Upper lobe of left lung (tissue), 4 donors: ENCODE measurements at regions not wholly inside any gene's neighbourhood (a gene's known extent, or its start where the extent isn't known, plus 50 kb on each side); places are given as distances from the start of the nearest gene placed in this dataset.

Experiments
- POLR2A ChIP-seq, 4 donors: fragments of 450-650 bp; IDR thresholded peaks; one replicate each; pipeline ENCODE4 v1.5.1; 2016 to 2017; ENCODE audit warnings: antibody characterized with exemption in 4 of 4, mild to moderate bottlenecking in 2 of 4
- POLR2AphosphoS5 ChIP-seq, 2 donors: sonication (generic); formaldehyde crosslinking; IDR thresholded peaks; one replicate each; pipeline ENCODE4 v1.5.1; 2017; ENCODE audit warnings: antibody characterized with exemption in 2 of 2
- TF ChIP-seq, protein P1 (sequence below), 6 experiments: fragments of 450-650 bp in 4 of 6; fragments of 200-600 bp in 2 of 6; sonication (generic) in 2 of 6; IDR thresholded peaks; one replicate each; pipeline ENCODE4 v1.5.1; 2016 to 2019; ENCODE audit warnings: antibody characterized with exemption in 6 of 6

DNA sequence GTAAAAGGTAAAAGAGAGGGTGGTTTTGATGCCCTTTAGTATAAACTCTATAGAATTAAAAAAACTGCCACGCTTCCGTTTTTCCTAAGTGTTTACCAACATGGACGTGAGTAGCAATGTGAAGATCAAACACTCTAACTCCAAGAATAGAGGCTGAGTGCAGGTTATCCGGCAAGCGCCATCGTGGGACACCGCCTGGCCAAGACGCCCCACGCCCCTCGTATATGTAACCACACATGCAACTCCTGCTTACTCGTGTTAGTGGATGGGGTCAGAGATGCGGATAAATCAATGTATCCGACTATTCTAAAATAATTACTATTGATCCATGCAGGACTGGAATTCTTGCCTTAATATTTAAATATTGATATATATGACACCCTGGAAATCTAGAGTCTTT lies 741.3 kb downstream of the GALR1 start:
- no peak for TF ChIP-seq POLR2A (IDR thresholded peaks at IDR 0.05)
- TF ChIP-seq POLR2AphosphoS5 (IDR thresholded peaks at IDR 0.05) = no peak
- TF ChIP-seq, protein P1, sequence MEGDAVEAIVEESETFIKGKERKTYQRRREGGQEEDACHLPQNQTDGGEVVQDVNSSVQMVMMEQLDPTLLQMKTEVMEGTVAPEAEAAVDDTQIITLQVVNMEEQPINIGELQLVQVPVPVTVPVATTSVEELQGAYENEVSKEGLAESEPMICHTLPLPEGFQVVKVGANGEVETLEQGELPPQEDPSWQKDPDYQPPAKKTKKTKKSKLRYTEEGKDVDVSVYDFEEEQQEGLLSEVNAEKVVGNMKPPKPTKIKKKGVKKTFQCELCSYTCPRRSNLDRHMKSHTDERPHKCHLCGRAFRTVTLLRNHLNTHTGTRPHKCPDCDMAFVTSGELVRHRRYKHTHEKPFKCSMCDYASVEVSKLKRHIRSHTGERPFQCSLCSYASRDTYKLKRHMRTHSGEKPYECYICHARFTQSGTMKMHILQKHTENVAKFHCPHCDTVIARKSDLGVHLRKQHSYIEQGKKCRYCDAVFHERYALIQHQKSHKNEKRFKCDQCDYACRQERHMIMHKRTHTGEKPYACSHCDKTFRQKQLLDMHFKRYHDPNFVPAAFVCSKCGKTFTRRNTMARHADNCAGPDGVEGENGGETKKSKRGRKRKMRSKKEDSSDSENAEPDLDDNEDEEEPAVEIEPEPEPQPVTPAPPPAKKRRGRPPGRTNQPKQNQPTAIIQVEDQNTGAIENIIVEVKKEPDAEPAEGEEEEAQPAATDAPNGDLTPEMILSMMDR (IDR thresholded peaks at IDR 0.05) = no peak
